NCI-H2196 treated with DMSO at 0.1 percent for 48 hours (cell line): ENCODE measurements at regions not wholly inside any gene's neighbourhood (a gene's known extent, or its start where the extent isn't known, plus 50 kb on each side); places are given as distances from the start of the nearest gene placed in this dataset.

Experiments
- DNase-seq: peaks from one replicate; lab custom pipeline; 2025; ENCODE audit not compliant: unreplicated experiment; lab: John Stamatoyannopoulos, UW

GRCh38 chr4:35286434-35286833 is 957.9 kb downstream of the ARAP2 start:
- DNase-seq: no peak

DNA sequence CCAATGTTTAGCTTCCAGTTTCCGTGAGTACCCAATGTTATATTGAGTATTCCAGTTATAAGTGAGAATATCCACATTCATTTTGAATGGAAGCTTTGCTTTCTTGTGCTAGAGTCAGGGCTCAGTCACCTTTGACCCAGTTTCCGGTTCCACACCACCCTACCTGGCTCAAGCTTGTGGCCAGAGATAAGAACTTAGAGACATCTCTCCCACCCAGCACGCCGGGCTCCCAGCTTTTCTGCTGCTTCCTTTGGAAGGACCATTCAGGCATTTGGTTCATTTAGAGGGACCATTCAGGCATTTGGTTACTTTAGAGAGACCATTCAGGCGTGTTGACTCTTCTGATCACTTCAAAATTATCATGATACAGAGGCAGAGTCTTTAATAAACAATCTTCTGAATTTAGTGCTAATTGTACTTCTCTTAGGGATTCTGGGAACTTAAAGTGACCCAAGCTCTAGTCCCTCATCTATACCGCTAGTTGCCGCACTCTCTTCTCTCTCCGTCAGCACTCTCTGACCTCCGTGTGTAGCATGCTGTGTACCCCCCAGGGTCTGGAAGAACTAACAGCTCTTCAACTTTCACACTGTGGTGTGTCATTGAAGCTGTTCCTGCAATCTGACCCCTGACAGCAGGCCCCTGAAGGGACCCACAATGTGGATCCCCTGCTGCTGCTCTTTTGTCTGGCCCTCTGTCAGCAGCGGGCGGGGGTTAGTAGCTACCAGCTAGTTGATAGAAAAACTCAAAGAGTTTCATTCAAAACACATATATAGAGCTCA is 943.1 kb downstream of the ARAP2 start:
- DNase-seq: no peak

DNA sequence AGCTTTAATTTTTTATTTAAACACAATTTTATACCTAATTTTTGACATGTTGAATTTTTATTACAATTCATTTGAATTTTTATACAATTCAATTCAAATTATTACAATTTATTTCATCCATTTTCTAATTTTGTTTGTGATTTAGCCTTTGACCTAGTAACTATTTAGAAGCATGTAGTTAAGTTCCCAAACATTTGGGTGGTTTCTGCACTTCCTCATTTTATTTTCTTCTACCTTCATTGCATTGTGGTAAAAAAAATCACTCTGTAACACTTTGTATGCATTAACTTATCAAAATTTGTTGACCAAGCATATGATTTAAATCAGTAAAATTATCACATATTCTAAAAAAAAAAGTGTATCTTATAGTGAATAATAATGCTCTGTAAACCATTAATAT is 928.9 kb downstream of the ARAP2 start:
- DNase-seq: no peak

GRCh38 chr4:35325908-35326453 is 918.3 kb downstream of the ARAP2 start:
- DNase-seq: no peak

- DNase-seq: no peak
Measured at GRCh38 chr4:35342833-35343232, 901.5 kb downstream of the ARAP2 start.

- no peak for DNase-seq
Measured at GRCh38 chr4:35347276-35347675, 897.0 kb downstream of the ARAP2 start.

- no peak for DNase-seq
Measured at GRCh38 chr4:35358001-35358584, 886.2 kb downstream of the ARAP2 start.

GRCh38 chr4:35364321-35364870 is 879.9 kb downstream of the ARAP2 start:
- DNase-seq: no peak

DNA sequence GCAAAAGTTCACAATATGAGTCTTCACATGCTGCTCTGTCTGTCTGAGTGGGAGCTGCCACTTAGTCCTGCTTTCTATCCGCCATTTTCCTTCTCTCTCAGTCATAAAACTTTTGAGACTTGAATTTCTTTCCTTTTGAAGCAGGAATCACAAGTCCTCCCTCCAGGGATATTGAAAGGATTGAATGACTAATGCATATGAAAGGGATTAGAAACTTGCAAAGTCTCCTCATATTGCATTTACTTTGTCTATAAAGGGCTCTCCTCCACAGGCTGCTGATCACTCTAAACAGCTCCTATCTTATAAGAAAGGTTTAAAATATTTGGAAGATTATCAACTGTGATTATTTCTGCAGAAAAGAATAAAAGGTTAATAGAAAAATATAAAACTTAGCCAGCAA is 879.1 kb downstream of the ARAP2 start:
- DNase-seq: no peak

DNA sequence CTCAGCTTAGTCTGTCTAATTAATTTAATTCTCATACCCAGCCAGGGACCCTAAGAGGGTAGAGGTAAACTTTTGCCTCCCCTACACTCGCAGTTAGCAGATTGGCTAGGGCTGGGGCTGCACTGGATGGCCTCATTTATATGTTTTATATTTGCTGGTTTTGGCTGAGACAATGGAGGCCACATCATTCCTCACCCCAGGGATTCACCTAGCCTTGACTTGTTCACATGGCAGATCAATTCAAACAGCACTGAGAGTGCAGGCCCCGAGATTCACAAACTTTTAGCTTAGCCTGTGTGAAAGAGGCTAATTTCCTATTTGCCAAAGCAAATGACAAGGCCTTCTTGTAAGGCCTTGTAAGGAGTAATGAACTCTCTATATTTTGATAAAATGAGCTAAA is 844.4 kb downstream of the ARAP2 start:
- DNase-seq: no peak

DNA sequence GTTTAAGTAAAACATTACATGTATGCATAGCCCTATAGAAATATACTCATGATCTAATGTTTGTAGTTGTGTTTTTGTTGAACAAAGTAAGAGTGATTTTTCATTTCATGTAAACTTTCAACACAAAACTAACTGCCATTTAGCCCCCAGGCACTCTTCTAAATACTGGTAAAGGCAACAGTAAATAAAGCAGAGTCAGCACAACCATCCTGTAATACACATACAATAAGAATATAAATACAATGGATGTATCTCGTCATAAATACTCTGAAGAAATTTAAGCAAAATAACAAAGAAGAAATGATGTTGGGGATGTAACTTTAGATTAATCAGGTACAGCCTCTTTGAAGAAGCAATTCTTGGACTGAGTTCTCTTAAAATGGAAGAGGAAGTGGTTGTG is 821.2 kb downstream of the ARAP2 start:
- no peak for DNase-seq

GRCh38 chr4:35447474-35447873 is 796.8 kb downstream of the ARAP2 start:
- no peak for DNase-seq

- no peak for DNase-seq
Measured at GRCh38 chr4:35459045-35459444, 785.3 kb downstream of the ARAP2 start.

GRCh38 chr4:35461931-35462659 is 782.2 kb downstream of the ARAP2 start:
- no peak for DNase-seq

DNA sequence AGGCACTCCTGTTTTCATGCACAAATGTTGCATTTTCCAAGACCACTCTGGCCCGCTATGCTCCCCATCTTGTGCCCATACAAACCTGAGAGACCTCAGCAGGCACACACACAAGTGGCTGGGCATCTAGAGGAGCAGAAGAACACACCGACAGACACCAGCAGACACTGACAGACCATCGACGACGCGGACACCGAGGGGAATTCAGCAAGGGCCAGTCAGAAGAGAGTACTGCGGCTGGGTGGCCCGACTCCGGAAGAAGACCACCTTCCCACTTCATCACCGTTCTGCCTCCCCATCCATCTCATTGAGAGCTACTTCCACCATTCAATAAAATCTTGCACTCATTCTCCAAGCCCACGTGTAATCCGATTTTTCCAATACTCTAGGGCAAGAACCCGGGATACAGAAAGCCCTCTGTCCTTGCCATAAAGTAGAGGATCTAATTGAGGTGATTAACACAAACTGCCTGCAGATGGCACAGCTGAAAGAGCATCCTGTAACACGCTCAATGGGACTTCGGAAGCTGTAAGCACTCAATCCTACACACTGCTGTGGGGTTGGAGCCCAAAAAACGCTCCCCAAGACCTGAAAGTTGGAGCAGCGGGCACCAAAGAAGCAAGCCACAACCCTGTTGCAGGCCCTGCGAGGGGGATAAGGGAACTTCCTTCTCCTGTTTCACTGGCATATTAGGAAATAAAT is 780.9 kb downstream of the ARAP2 start:
- no peak for DNase-seq

GRCh38 chr4:35464964-35465528 is 779.3 kb downstream of the ARAP2 start:
- no peak for DNase-seq

DNA sequence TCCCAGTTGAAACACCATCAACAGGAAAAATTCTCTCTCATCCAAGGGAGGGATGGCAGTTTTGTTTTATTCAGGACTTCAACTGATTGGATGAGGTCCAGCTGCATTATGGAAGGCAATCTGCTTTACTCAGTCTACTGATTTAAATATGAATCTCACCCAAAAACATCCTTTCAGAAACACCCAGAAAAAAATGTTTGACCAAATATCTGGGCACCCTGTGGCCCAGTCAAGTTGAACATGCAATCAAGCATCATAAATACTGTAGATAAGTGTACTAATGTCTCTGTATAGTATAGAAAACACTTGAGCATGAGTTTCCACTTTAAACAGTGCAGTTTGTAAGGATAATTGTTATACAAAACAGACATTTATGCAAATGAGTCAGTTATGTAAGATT is 753.2 kb downstream of the ARAP2 start:
- no peak for DNase-seq

GRCh38 chr4:35493977-35494376 is 750.3 kb downstream of the ARAP2 start:
- DNase-seq: no peak

DNA sequence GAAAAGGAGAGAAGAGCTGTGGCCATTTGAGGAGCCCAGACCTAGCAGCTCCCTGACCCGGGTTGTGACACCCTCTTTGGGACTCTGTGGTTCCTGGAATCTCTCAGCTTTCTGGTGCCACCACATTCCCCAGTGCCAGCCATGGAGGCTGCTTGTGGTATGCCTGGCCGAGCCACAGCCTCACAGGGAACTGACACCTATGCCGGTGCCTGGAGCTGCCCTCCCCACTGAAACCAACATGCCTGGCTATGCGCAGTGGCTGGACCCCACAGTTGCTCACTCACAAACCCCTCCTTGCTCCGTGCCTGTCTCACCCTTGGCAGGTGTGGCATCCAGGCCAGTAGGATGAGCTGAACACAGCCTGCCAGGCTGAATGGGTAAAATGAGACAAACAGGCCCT is 749.4 kb downstream of the ARAP2 start:
- DNase-seq: no peak

- no peak for DNase-seq
Measured at GRCh38 chr4:35500812-35501211, 743.5 kb downstream of the ARAP2 start.

- no peak for DNase-seq
Measured at GRCh38 chr4:35503435-35503834, 740.9 kb downstream of the ARAP2 start.
